Glutamatergic neuron (in vitro differentiated cells): ENCODE measurements at regions not wholly inside any gene's neighbourhood (a gene's known extent, or its start where the extent isn't known, plus 50 kb on each side); places are given as distances from the start of the nearest gene placed in this dataset.

Source experiments
- DNase-seq: peaks from one replicate; pipeline ENCODE4 v3.0.0; 2022
- H3K27ac Mint-ChIP-seq: one replicate; pipeline ENCODE4 v1.8.0; 2020; ENCODE audit warnings: mild to moderate bottlenecking, mixed read lengths, inconsistent platforms; ENCODE audit not compliant: unreplicated experiment
- H3K27me3 Mint-ChIP-seq: one replicate; pipeline ENCODE4 v1.8.0; 2020; ENCODE audit warnings: mild to moderate bottlenecking, moderate library complexity, mixed read lengths, inconsistent platforms; ENCODE audit not compliant: unreplicated experiment
- H3K36me3 Mint-ChIP-seq: one replicate; pipeline ENCODE4 v1.8.0; 2020; ENCODE audit warnings: mild to moderate bottlenecking, mixed read lengths, inconsistent platforms; ENCODE audit not compliant: unreplicated experiment
- H3K4me1 Mint-ChIP-seq: one replicate; pipeline ENCODE4 v1.8.0; 2020; ENCODE audit warnings: mild to moderate bottlenecking, low read depth, mixed read lengths, inconsistent platforms; ENCODE audit not compliant: unreplicated experiment
- H3K4me3 Mint-ChIP-seq: one replicate; pipeline ENCODE4 v1.8.0; 2020; ENCODE audit warnings: mild to moderate bottlenecking, mixed read lengths, inconsistent platforms; ENCODE audit not compliant: unreplicated experiment
- H3K9me3 Mint-ChIP-seq: one replicate; pipeline ENCODE4 v1.8.0; 2020; ENCODE audit warnings: mild to moderate bottlenecking, moderate library complexity, mixed read lengths, inconsistent platforms; ENCODE audit not compliant: unreplicated experiment
- TF ChIP-seq, protein P1 (sequence below): fragments of 200-600 bp; sonication (generic); IDR thresholded peaks from one replicate; pipeline ENCODE4 v1.5.0; 2021; ENCODE audit not compliant: partially characterized antibody, unreplicated experiment

DNA sequence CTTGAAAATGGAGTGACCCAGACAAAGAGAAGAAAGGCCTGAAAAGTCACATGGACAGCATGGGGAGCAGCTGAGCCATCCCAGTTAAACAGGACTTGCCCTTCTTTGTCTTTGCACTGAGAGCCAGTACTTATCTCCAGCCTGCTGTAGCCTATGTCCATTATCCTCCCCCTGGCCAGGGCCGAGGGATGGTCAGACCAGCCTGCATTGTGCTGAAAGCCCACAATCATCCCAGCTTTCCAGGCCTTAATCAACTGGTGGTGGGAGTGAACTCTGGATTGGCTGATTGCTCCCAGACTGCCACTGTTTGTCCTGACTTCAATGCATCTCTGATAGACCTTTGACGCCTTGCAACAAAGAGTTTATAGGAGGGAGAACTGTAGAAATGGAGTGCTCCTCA, 453.1 kb downstream of the EPHA5 start:
- H3K4me3 Mint-ChIP-seq, result no peak overlapping the region

DNA sequence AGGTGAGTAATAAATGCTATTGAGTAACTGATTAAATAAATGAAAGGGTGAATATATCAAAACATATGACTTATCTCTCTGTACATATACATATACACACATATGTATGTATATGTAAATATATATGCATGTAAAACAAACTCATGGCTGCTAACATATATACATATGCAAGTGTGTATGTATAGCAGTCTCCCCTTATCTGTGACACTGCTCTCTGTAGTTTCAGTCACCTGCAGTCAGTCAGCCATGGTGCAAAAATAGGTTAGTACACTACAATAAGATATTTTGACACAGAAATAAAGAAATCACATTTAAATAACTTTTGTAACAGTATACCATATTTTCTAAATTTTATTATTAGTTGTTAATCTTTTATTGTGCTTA, 467.4 kb downstream of the EPHA5 start:
- TF ChIP-seq, protein P1, sequence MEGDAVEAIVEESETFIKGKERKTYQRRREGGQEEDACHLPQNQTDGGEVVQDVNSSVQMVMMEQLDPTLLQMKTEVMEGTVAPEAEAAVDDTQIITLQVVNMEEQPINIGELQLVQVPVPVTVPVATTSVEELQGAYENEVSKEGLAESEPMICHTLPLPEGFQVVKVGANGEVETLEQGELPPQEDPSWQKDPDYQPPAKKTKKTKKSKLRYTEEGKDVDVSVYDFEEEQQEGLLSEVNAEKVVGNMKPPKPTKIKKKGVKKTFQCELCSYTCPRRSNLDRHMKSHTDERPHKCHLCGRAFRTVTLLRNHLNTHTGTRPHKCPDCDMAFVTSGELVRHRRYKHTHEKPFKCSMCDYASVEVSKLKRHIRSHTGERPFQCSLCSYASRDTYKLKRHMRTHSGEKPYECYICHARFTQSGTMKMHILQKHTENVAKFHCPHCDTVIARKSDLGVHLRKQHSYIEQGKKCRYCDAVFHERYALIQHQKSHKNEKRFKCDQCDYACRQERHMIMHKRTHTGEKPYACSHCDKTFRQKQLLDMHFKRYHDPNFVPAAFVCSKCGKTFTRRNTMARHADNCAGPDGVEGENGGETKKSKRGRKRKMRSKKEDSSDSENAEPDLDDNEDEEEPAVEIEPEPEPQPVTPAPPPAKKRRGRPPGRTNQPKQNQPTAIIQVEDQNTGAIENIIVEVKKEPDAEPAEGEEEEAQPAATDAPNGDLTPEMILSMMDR, result no peak
- Mint-ChIP-seq H3K4me1 (no peaks in the 10 kb centered on the region), H3K9me3 (no peaks in the 10 kb centered on the region), H3K4me3 (no peak overlapping the region), H3K36me3 (no peaks in the 10 kb centered on the region), H3K27me3 (no peaks in the 10 kb centered on the region), H3K27ac (no peak overlapping the region)
- DNase-seq, result no peak

More for the DNA sequence above, 453.1 kb downstream of the EPHA5 start:
- DNase-seq, result no peak
- peaks cover 1% of the 10 kb centered on the region for H3K4me1 Mint-ChIP-seq
- H3K9me3 Mint-ChIP-seq, result no peaks in the 10 kb centered on the region
- no peak overlapping the region for H3K27ac Mint-ChIP-seq
- H3K36me3 Mint-ChIP-seq, result no peaks in the 10 kb centered on the region
- H3K27me3 Mint-ChIP-seq, result peaks cover 2% of the 10 kb centered on the region
- TF ChIP-seq, protein P1, result no peak

DNA sequence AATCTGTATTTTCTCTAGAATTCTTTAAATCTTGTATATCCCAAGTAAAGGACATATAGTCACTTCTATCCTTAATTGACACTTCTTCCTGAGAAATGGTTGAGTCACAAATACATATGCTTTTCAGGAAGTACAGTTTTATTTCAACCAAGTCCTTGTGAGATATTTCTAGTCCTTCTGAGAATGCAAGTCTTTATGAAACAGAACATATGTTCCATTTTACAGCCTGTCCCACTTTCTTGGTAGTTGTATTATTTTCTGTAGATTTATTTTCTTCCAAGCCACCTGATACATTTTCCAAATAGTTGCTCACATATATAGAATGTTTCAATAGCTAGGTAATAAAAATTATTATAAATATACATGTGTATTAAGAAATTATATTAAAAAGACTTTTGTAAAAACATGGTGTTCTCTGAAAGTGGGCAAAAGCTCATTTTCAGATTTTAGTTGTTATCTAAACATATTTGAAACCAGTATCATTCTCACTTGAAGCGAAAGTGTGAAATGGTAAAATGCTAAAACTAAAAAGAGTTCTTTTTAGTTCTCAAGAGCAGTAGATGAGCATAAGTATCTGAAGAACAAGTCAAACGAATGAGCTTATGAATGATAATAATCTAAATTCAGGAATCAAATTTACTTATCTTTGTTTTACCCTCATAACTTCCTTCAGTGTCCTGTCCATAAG, 468.0 kb downstream of the EPHA5 start:
- TF ChIP-seq, protein P1, result no peak

GRCh38 chr4:65195666-65196065, 474.6 kb downstream of the EPHA5 start:
- Mint-ChIP-seq H3K27ac (no peak overlapping the region), H3K4me3 (no peak overlapping the region), H3K4me1 (no peaks in the 10 kb centered on the region), H3K9me3 (peaks cover 2% of the 10 kb centered on the region), H3K36me3 (no peaks in the 10 kb centered on the region), H3K27me3 (no peaks in the 10 kb centered on the region)
- no peak for DNase-seq
- TF ChIP-seq, protein P1, result no peak

More for the DNA sequence above, 468.0 kb downstream of the EPHA5 start:
- no peak overlapping the region for H3K4me3 Mint-ChIP-seq
- no peaks in the 10 kb centered on the region for H3K27me3 Mint-ChIP-seq
- no peak for DNase-seq
- H3K36me3 Mint-ChIP-seq, result no peaks in the 10 kb centered on the region
- no peak overlapping the region for H3K27ac Mint-ChIP-seq
- H3K4me1 Mint-ChIP-seq, result no peaks in the 10 kb centered on the region
- no peaks in the 10 kb centered on the region for H3K9me3 Mint-ChIP-seq

GRCh38 chr4:65195002-65195401, 475.3 kb downstream of the EPHA5 start:
- no peak for DNase-seq
- no peaks in the 10 kb centered on the region for H3K36me3 Mint-ChIP-seq
- no peaks in the 10 kb centered on the region for H3K4me1 Mint-ChIP-seq
- H3K9me3 Mint-ChIP-seq, result peaks cover 2% of the 10 kb centered on the region
- no peak overlapping the region for H3K27ac Mint-ChIP-seq
- H3K27me3 Mint-ChIP-seq, result no peaks in the 10 kb centered on the region
- H3K4me3 Mint-ChIP-seq, result no peak overlapping the region
- TF ChIP-seq, protein P1, result no peak
